ENCODE measurements at regions not wholly inside any gene's neighbourhood (a gene's known extent, or its start where the extent isn't known, plus 50 kb on each side); places are given as distances from the start of the nearest gene placed in this dataset.

DNA sequence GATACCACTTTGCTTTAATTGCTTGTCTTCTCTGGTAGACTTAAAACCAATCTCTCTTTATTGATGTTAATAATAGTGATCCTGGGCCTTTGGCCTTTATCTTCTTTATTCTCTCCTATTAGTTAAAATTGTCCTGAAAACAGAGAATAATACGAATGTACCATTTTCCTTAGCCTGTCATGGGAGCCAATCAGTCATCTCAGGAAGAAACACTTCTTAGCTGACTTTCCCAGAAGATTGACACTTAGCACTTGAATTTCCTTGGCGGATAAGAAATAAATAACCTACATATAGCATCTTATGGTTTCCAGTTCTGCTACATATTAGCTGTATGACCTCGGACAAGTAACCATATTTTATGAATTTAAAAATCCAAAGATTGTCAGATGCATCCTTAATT lies 338.4 kb upstream of the SLC14A2 start:
- no peak overlapping the region for H3K27ac ChIP-seq (ENCODE audit: low read length)
- H3K9me3 ChIP-seq (ENCODE audit: low read length) = no peaks in the 10 kb centered on the region
- intact Hi-C loops (cut with micrococcal nuclease) = loop anchor here (5.0 kb wide), 2 partner anchors 40 to 165 kb away; no protein-coding TSS in a partner anchor
- H2AFZ ChIP-seq (ENCODE audit: low read length) = no peak overlapping the region
- H3K27me3 ChIP-seq (ENCODE audit: low read length) = no peaks in the 10 kb centered on the region
- H3K9ac ChIP-seq (ENCODE audit: low read length) = no peak overlapping the region
- DNase-seq (no peak), ATAC-seq (no peak)
- H4K20me1 ChIP-seq (ENCODE audit: low read length) = no peaks in the 10 kb centered on the region
- POLR2A ChIA-PET (ENCODE audit: unreplicated experiment) = no interaction called here
- no TSS peak for BruUV-seq (replicated peaks)
- CTCF ChIA-PET = interaction anchor here (0.5 kb wide), 1 partner anchor 109 kb away, joined by 3 read pairs; no protein-coding TSS in a partner anchor
- no peak overlapping the region for H3K4me2 ChIP-seq (ENCODE audit: low read length)
- no peaks in the 10 kb centered on the region for H3F3A ChIP-seq (ENCODE audit: low read length, unreplicated experiment)
- TF ChIP-seq EZH2phosphoT487 (IDR thresholded peaks at IDR 0.05; ENCODE audit: borderline replicate concordance, low read length) (no peak), CTCF (conservative IDR thresholded peaks at IDR 0.05; ENCODE audit: low read depth, low read length) (no peak), EZH2 (IDR thresholded peaks at IDR 0.05; ENCODE audit: low read length, unreplicated experiment) (no peak)
- H3K9me2 ChIP-seq (replicated peaks; ENCODE audit: low read length) = no peaks in the 10 kb centered on the region
- no peaks in the 10 kb centered on the region; the same call in 1 of the 2 replicates for H3K36me3 ChIP-seq (ENCODE audit: low read depth, low read length)
- no peaks in the 10 kb centered on the region for H3K79me2 ChIP-seq (ENCODE audit: low read length)
- no peak overlapping the region for H3K4me3 ChIP-seq (ENCODE audit: low read length)
- no peaks in the 10 kb centered on the region for H3K4me1 ChIP-seq (ENCODE audit: insufficient read depth, low read length)

DNA sequence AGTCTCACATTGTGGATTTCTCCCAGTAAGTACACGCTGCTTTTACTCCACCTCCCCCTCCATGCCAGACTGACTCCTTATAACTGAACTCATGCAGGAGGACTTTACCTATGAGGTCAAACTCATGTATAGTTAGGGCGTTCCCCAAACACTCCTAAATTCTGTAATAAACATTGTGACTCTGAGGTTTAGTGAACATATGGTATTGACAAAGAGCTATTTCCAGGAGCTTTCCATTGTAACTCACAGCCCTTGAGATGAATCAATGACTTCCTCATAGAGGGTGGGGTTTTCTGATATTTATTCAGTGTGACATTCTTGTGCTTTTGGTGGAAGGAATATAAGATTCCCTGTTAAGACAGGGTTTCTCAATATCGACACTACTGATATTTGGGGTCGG lies 337.4 kb upstream of the SLC14A2 start:
- no peaks in the 10 kb centered on the region for H3K9me2 ChIP-seq (replicated peaks; ENCODE audit: low read length)
- POLR2A ChIA-PET (ENCODE audit: unreplicated experiment) = no interaction called here
- TF ChIP-seq EZH2 (IDR thresholded peaks at IDR 0.05; ENCODE audit: low read length, unreplicated experiment) (no peak), EZH2phosphoT487 (IDR thresholded peaks at IDR 0.05; ENCODE audit: borderline replicate concordance, low read length) (no peak), CTCF (conservative IDR thresholded peaks at IDR 0.05; ENCODE audit: low read depth, low read length) (no peak)
- no peaks in the 10 kb centered on the region for H3K27me3 ChIP-seq (ENCODE audit: low read length)
- H4K20me1 ChIP-seq (ENCODE audit: low read length) = no peaks in the 10 kb centered on the region
- no peaks in the 10 kb centered on the region for H3K79me2 ChIP-seq (ENCODE audit: low read length)
- H3K4me1 ChIP-seq (ENCODE audit: insufficient read depth, low read length) = no peaks in the 10 kb centered on the region
- no peak overlapping the region for H3K4me2 ChIP-seq (ENCODE audit: low read length)
- H3K36me3 ChIP-seq (ENCODE audit: low read depth, low read length) = no peaks in the 10 kb centered on the region; the same call in 1 of the 2 replicates
- intact Hi-C loops (cut with micrococcal nuclease) = loop anchor here (5.0 kb wide), 2 partner anchors 39 to 164 kb away; no protein-coding TSS in a partner anchor
- H3F3A ChIP-seq (ENCODE audit: low read length, unreplicated experiment) = no peaks in the 10 kb centered on the region
- H3K4me3 ChIP-seq (ENCODE audit: low read length) = no peak overlapping the region
- ATAC-seq (no peak), DNase-seq (peak; percentile 22)
- no peak overlapping the region for H2AFZ ChIP-seq (ENCODE audit: low read length)
- BruUV-seq (replicated peaks) = no TSS peak
- no peaks in the 10 kb centered on the region for H3K9me3 ChIP-seq (ENCODE audit: low read length)
- H3K9ac ChIP-seq (ENCODE audit: low read length) = no peak overlapping the region
- CTCF ChIA-PET = no interaction called here
- peak overlapping the region; percentile 36; the same call in 1 of the 2 replicates for H3K27ac ChIP-seq (ENCODE audit: low read length)

- intact Hi-C loops (cut with micrococcal nuclease) = no loop called here
- no peak for DNase-seq
- Histone ChIP-seq H3K4me1 (ENCODE audit: insufficient read depth, low read length) (no peaks in the 10 kb centered on the region), H2AFZ (ENCODE audit: low read length) (no peak overlapping the region), H3K4me3 (ENCODE audit: low read length) (no peak overlapping the region), H3K9ac (ENCODE audit: low read length) (no peak overlapping the region), H3K79me2 (ENCODE audit: low read length) (no peaks in the 10 kb centered on the region), H3K9me2 (replicated peaks; ENCODE audit: low read length) (no peaks in the 10 kb centered on the region), H3K27me3 (ENCODE audit: low read length) (no peaks in the 10 kb centered on the region), H3K27ac (ENCODE audit: low read length) (no peak overlapping the region), H3K4me2 (ENCODE audit: low read length) (no peak overlapping the region), H3F3A (ENCODE audit: low read length, unreplicated experiment) (no peaks in the 10 kb centered on the region), H3K36me3 (ENCODE audit: low read depth, low read length) (no peaks in the 10 kb centered on the region), H3K9me3 (ENCODE audit: low read length) (no peaks in the 10 kb centered on the region), H4K20me1 (ENCODE audit: low read length) (no peaks in the 10 kb centered on the region)
- no TSS peak for BruUV-seq (replicated peaks)
- no peak for ATAC-seq
- POLR2A ChIA-PET (ENCODE audit: unreplicated experiment) = no interaction called here
- CTCF ChIA-PET = no interaction called here
- TF ChIP-seq CTCF (conservative IDR thresholded peaks at IDR 0.05; ENCODE audit: low read depth, low read length) (no peak), EZH2phosphoT487 (IDR thresholded peaks at IDR 0.05; ENCODE audit: borderline replicate concordance, low read length) (no peak), EZH2 (IDR thresholded peaks at IDR 0.05; ENCODE audit: low read length, unreplicated experiment) (no peak)
Measured at GRCh38 chr18:45280481-45281276, 334.6 kb upstream of the SLC14A2 start.

All from PC-3 (cell line).